Spleen (tissue), 7 donors: ENCODE measurements at regions not wholly inside any gene's neighbourhood (a gene's known extent, or its start where the extent isn't known, plus 50 kb on each side); places are given as distances from the start of the nearest gene placed in this dataset.

Experiments
- POLR2AphosphoS5 ChIP-seq, 3 donors: sonication (generic); formaldehyde crosslinking; IDR thresholded peaks; one replicate each; pipeline ENCODE4 v1.5.1; 2017; ENCODE audit warnings: antibody characterized with exemption in 3 of 3
- TF ChIP-seq, protein P1 (sequence below), 11 experiments: fragments of 200-600 bp in 7 of 11; fragments of 450-650 bp in 4 of 11; sonication (generic) in 4 of 11; IDR thresholded peaks in 8 of 11; conservative IDR thresholded peaks in 3 of 11; 1 replicate in 7 of 11; 2 replicates in 4 of 11; pipeline versions ENCODE4 v1.4.0 to v1.8.0; 2016 to 2021; ENCODE audit warnings: antibody characterized with exemption in 11 of 11, inconsistent platforms in 4 of 11, mild to moderate bottlenecking in 1 of 11
- donor health status: DM: no; HTN: no; CAD: no; lungs with moderate emphysema.
- donor health status: DM: no; HTN: no; CAD: no.
- donor health status: DM: no; HTN: no; CAD: no.

DNA sequence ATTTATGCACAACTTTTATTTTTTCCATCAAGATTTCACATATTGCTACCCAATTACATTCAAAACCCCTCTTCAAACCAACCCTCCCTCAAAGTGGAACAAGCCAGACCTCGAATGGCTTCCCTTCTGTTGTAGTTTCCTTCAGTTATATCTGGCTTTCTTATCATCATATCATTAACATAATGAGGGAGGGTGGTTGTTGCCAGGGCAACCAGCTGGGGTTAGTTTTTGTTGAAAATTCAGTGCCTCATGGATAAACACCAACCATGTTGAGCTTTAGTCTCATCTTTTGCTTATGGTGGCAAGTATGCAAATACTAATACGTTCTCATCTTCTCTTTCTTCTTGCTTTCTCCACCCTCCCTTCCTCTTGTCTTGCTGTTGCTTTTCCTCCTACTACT lies 359.7 kb downstream of the CDH11 start:
- TF ChIP-seq, protein P1, sequence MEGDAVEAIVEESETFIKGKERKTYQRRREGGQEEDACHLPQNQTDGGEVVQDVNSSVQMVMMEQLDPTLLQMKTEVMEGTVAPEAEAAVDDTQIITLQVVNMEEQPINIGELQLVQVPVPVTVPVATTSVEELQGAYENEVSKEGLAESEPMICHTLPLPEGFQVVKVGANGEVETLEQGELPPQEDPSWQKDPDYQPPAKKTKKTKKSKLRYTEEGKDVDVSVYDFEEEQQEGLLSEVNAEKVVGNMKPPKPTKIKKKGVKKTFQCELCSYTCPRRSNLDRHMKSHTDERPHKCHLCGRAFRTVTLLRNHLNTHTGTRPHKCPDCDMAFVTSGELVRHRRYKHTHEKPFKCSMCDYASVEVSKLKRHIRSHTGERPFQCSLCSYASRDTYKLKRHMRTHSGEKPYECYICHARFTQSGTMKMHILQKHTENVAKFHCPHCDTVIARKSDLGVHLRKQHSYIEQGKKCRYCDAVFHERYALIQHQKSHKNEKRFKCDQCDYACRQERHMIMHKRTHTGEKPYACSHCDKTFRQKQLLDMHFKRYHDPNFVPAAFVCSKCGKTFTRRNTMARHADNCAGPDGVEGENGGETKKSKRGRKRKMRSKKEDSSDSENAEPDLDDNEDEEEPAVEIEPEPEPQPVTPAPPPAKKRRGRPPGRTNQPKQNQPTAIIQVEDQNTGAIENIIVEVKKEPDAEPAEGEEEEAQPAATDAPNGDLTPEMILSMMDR (IDR thresholded peaks at IDR 0.05 in 8 of 11, conservative IDR thresholded peaks at IDR 0.05 in 3 of 11) = no peak
- no peak for TF ChIP-seq POLR2AphosphoS5 (IDR thresholded peaks at IDR 0.05)
